ENCODE measurements at regions not wholly inside any gene's neighbourhood (a gene's known extent, or its start where the extent isn't known, plus 50 kb on each side); places are given as distances from the start of the nearest gene placed in this dataset.

DNA sequence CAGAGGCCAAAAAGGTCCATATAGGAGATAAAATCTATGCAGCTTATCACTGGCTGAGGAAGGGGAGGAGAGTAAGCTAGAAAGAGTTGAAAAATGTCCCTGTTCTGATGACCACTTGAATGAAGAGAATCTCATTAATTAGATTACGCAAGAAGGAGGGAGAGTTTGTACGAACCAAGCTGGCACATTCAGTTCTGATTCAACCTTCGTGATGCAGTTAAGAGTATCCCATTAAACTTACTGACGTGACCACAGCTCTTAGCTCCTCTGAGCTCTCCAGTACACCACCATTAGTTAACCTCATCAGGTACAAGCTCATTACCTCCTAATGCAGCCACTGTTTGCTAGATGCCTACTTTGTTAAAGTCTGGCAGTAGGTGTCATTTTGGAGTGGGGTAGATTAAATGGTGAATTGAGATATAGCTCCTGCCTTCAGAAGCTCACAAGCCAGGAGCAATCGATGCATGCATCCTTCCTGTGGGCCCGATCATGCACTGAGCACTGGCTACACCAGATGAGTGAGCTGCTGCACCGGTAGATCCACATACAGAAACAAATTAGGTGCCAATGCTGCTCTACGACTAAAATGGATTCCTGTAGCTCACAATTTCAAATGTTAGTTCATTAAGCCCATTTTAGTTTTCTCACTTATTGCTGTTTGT is 458.3 kb downstream of the COG6 start:
- ATAC-seq, result no peak
- peaks cover 0 to 13% of the 10 kb centered on the region in 2 experiments; a peak in 3 of 4 replicates for H3K27me3 ChIP-seq (replicated peaks in 1 of 2; ENCODE audit: control insufficient read depth in 2 of 2, insufficient read depth in 2 of 2, low read length in 1 of 2)
- no peaks in the 10 kb centered on the region for H4K20me1 ChIP-seq (ENCODE audit: control insufficient read depth, insufficient read depth)
- no peak for TF ChIP-seq BMI1 (IDR thresholded peaks at IDR 0.05; ENCODE audit: borderline replicate concordance)
- TF ChIP-seq TCF12 (IDR thresholded peaks at IDR 0.05; ENCODE audit: low read depth, low read length), result no peak
- no peak for TF ChIP-seq SIN3A (IDR thresholded peaks at IDR 0.05; ENCODE audit: low read depth, low read length)
- no peak for TF ChIP-seq IKZF2 (IDR thresholded peaks at IDR 0.05)
- TF ChIP-seq PAX5 (IDR thresholded peaks at IDR 0.05; ENCODE audit: borderline replicate concordance, low read depth, low read length), result no peak
- no peak for TF ChIP-seq RELA (IDR thresholded peaks at IDR 0.05; ENCODE audit: borderline replicate concordance, partially characterized antibody)
- TF ChIP-seq, protein P1, sequence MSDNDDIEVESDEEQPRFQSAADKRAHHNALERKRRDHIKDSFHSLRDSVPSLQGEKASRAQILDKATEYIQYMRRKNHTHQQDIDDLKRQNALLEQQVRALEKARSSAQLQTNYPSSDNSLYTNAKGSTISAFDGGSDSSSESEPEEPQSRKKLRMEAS (IDR thresholded peaks at IDR 0.05; ENCODE audit: low read depth, low read length), result no peak
- no peak for TF ChIP-seq BCL11A (IDR thresholded peaks at IDR 0.05; ENCODE audit: low read depth, low read length)
- no peak for TF ChIP-seq ESRRA (IDR thresholded peaks at IDR 0.05; ENCODE audit: low read length)
- no peak for TF ChIP-seq ZNF592 (IDR thresholded peaks at IDR 0.05)
- TF ChIP-seq TARDBP (IDR thresholded peaks at IDR 0.05; ENCODE audit: borderline replicate concordance), result no peak
- TF ChIP-seq PML (IDR thresholded peaks at IDR 0.05; ENCODE audit: low read length), result no peak
- TF ChIP-seq BCL3 (IDR thresholded peaks at IDR 0.05; ENCODE audit: borderline replicate concordance, insufficient read depth, low read depth, low read length, poor library complexity, severe bottlenecking), result no peak
- TF ChIP-seq TCF7 (IDR thresholded peaks at IDR 0.05; ENCODE audit: borderline replicate concordance), result no peak
- no peak for TF ChIP-seq ETV6 (conservative IDR thresholded peaks at IDR 0.05 in 1 of 2, IDR thresholded peaks at IDR 0.05 in 1 of 2; ENCODE audit: borderline replicate concordance in 1 of 2, low read depth in 1 of 2)
- no peak for TF ChIP-seq RAD21 (IDR thresholded peaks at IDR 0.05; ENCODE audit: insufficient read depth, low read depth, low read length)
- TF ChIP-seq USF2 (IDR thresholded peaks at IDR 0.05; ENCODE audit: borderline replicate concordance, low read depth, low read length), result no peak
- TF ChIP-seq CHD4 (IDR thresholded peaks at IDR 0.05), result no peak
- TF ChIP-seq ZZZ3 (IDR thresholded peaks at IDR 0.05; ENCODE audit: control insufficient read depth, insufficient read length, low read depth), result no peak
- ChIA-PET RAD21 (ENCODE audit: unreplicated experiment) (interaction anchor here (1.5 kb wide), 2 partner anchors 44 to 568 kb away, joined by 3 read pairs; no protein-coding TSS in a partner anchor), POLR2A (no interaction called here), CTCF (interaction anchor here (1.2 to 1.9 kb wide), 3 partner anchors 44 to 569 kb away, joined by 4 to 5 read pairs (median 5); no protein-coding TSS in a partner anchor), SMC1A (ENCODE audit: uncharacterized antibody, unreplicated experiment) (interaction anchor here (0.6 to 1.5 kb wide), 6 partner anchors 9 to 571 kb away, joined by 3 read pairs; no protein-coding TSS in a partner anchor)
- no peak overlapping the region for H3K4me2 ChIP-seq (ENCODE audit: control insufficient read depth, insufficient read depth)
- H3K4me1 ChIP-seq (ENCODE audit: control insufficient read depth, insufficient read depth, low read length), result no peaks in the 10 kb centered on the region
- in situ Hi-C loops (cut with MboI), result no loop called here
- H3K9me3 ChIP-seq (replicated peaks; ENCODE audit: control insufficient read depth, insufficient read depth, low read length), result no peaks in the 10 kb centered on the region; the same call in 2 of the 3 replicates
- no peak overlapping the region for H3K9ac ChIP-seq (ENCODE audit: control insufficient read depth, insufficient read depth, low read length)
- no peaks in the 10 kb centered on the region for H3K79me2 ChIP-seq (ENCODE audit: control insufficient read depth, insufficient read depth, low read length)
- 66% methylated on average over 8 of the region's 8 CpGs for WGBS (ENCODE audit: insufficient coverage, insufficient replicate concordance, low lambda C conversion rate, missing lambda C conversion rate)
- no peak overlapping the region for H3K4me3 ChIP-seq
- FAIRE-seq, result no peak
- no peak overlapping the region for H2AFZ ChIP-seq (ENCODE audit: control insufficient read depth, low read depth, low read length)
- no peak for DNase-seq (ENCODE audit: low read depth, low spot score)
- no peaks in the 10 kb centered on the region for H3K36me3 ChIP-seq (ENCODE audit: control insufficient read depth in 2 of 2, insufficient read depth in 2 of 2, low read length in 1 of 2)
- BruUV-seq (replicated peaks), result no TSS peak
- H3K27ac ChIP-seq (ENCODE audit: control insufficient read depth, insufficient read depth), result no peak overlapping the region
- intact Hi-C loops (cut with micrococcal nuclease; ENCODE audit: unreplicated experiment), result no loop called here
